H9 (cell line): ENCODE measurements at regions not wholly inside any gene's neighbourhood (a gene's known extent, or its start where the extent isn't known, plus 50 kb on each side); places are given as distances from the start of the nearest gene placed in this dataset.
A peak's percentile ranks its signal among the peaks of the same experiment; 100 is the strongest.

Source experiments
- DNase-seq: peaks from one replicate; pipeline ENCODE4 v3.0.0-alpha.2; 2017
- H2AFZ ChIP-seq: one replicate; pipeline ENCODE4 v1.6.1; 2013; ENCODE audit warnings: mild to moderate bottlenecking, low read length, control low read depth, moderate library complexity
- H2AK5ac ChIP-seq: 2 replicates; pipeline ENCODE4 v1.6.1; 2013; ENCODE audit warnings: low read length, control low read depth, mixed read lengths; ENCODE audit not compliant: insufficient read length
- H2BK120ac ChIP-seq: one replicate; pipeline ENCODE4 v1.6.1; 2013; ENCODE audit warnings: low read depth, mild to moderate bottlenecking, low read length, control low read depth, inconsistent platforms; ENCODE audit not compliant: poor library complexity, severe bottlenecking
- H2BK12ac ChIP-seq: 2 replicates; pipeline ENCODE4 v1.6.1; 2013; ENCODE audit warnings: low read length, control low read depth, mixed read lengths, low read depth; ENCODE audit not compliant: insufficient read length
- H2BK15ac ChIP-seq: 2 replicates; pipeline ENCODE4 v1.6.1; 2013; ENCODE audit warnings: low read depth, low read length, control low read depth
- H2BK20ac ChIP-seq: one replicate; pipeline ENCODE4 v1.6.1; 2013; ENCODE audit warnings: low read depth, mild to moderate bottlenecking, low read length, control low read depth, inconsistent platforms; ENCODE audit not compliant: poor library complexity, severe bottlenecking
- H2BK5ac ChIP-seq: 2 replicates; pipeline ENCODE4 v1.6.1; 2013; ENCODE audit warnings: low read length, control low read depth, mixed read lengths; ENCODE audit not compliant: insufficient read length
- H3K14ac ChIP-seq: 2 replicates; pipeline ENCODE4 v1.6.1; 2013; ENCODE audit warnings: low read length, control low read depth; ENCODE audit not compliant: insufficient read depth
- H3K18ac ChIP-seq: 2 replicates; pipeline ENCODE4 v1.6.1; 2013; ENCODE audit warnings: low read depth, mild to moderate bottlenecking, mixed read lengths, low read length, control low read depth; ENCODE audit not compliant: insufficient read length
- H3K23ac ChIP-seq: 2 replicates; pipeline ENCODE4 v1.6.1; 2013; ENCODE audit warnings: low read length, control low read depth, mixed read lengths, low read depth; ENCODE audit not compliant: insufficient read length
- H3K23me2 ChIP-seq: 2 replicates; pipeline ENCODE4 v1.6.1; 2013; ENCODE audit warnings: low read depth, mild to moderate bottlenecking, mixed read lengths, low read length, control low read depth; ENCODE audit not compliant: insufficient read length, poor library complexity, severe bottlenecking
- H3K27ac ChIP-seq: 2 replicates; pipeline ENCODE4 v1.5.1; 2013; ENCODE audit warnings: low read length, control low read depth, mixed read lengths, low read depth; ENCODE audit not compliant: insufficient read length
- H3K27me3 ChIP-seq: 2 replicates; pipeline ENCODE4 v1.6.1; 2013; ENCODE audit warnings: low read length, control low read depth, inconsistent platforms; ENCODE audit not compliant: insufficient read depth
- H3K4ac ChIP-seq: 2 replicates; pipeline ENCODE4 v1.6.1; 2013; ENCODE audit warnings: low read depth, mild to moderate bottlenecking, control low read depth, inconsistent platforms, low read length, moderate library complexity
- H3K4me1 ChIP-seq: 2 replicates; pipeline ENCODE4 v1.6.1; 2013; ENCODE audit warnings: low read length, control low read depth, inconsistent platforms; ENCODE audit not compliant: insufficient read depth
- H3K4me2 ChIP-seq: 2 replicates; pipeline ENCODE4 v1.6.1; 2013; ENCODE audit warnings: low read length, control low read depth, mixed read lengths; ENCODE audit not compliant: insufficient read length, insufficient read depth
- H3K56ac ChIP-seq: 2 replicates; pipeline ENCODE4 v1.6.1; 2013; ENCODE audit warnings: low read depth, mild to moderate bottlenecking, mixed read lengths, low read length, control low read depth; ENCODE audit not compliant: insufficient read length
- H3K79me1 ChIP-seq: 2 replicates; pipeline ENCODE4 v1.6.1; 2013; ENCODE audit warnings: low read depth, mild to moderate bottlenecking, moderate library complexity, low read length, control low read depth, inconsistent platforms; ENCODE audit not compliant: insufficient read depth, poor library complexity, severe bottlenecking
- H3K79me2 ChIP-seq: 2 replicates; pipeline ENCODE4 v1.6.1; 2013; ENCODE audit warnings: low read length, control low read depth, inconsistent platforms; ENCODE audit not compliant: insufficient read depth
- H3K9ac ChIP-seq: 2 replicates; pipeline ENCODE4 v1.6.1; 2013; ENCODE audit warnings: low read length, control low read depth, mixed read lengths; ENCODE audit not compliant: insufficient read length; ENCODE audit errors: extremely low read depth
- H3K9me3 ChIP-seq: one replicate; pipeline ENCODE4 v1.6.1; 2013; ENCODE audit warnings: low read depth, low read length, inconsistent platforms; ENCODE audit not compliant: control insufficient read depth
- H3T11ph ChIP-seq: one replicate; pipeline ENCODE4 v1.6.1; 2013; ENCODE audit warnings: mild to moderate bottlenecking, low read length, control low read depth, inconsistent platforms
- H4K20me1 ChIP-seq: one replicate; pipeline ENCODE4 v1.6.1; 2013; ENCODE audit not compliant: control insufficient read depth, insufficient read length, insufficient read depth
- H4K5ac ChIP-seq: 2 replicates; pipeline ENCODE4 v1.6.1; 2013; ENCODE audit warnings: low read depth, mild to moderate bottlenecking, mixed read lengths, low read length, control low read depth; ENCODE audit not compliant: insufficient read length
- H4K8ac ChIP-seq: replicated peaks from 2 replicates; pipeline ENCODE4 v1.6.1; 2013; ENCODE audit warnings: low read length, control low read depth, mixed read lengths, low read depth; ENCODE audit not compliant: insufficient read length
- H4K91ac ChIP-seq: 2 replicates; pipeline ENCODE4 v1.6.1; 2013; ENCODE audit warnings: low read depth, mild to moderate bottlenecking, moderate library complexity, mixed read lengths, low read length, control low read depth; ENCODE audit not compliant: insufficient read length
- H3K27ac Mint-ChIP-seq, 3 experiments: 2 replicates in 2 of 3; 3 replicates in 1 of 3; pipeline ENCODE4 v1.8.0; 2020 to 2021; ENCODE audit warnings: mixed read lengths in 3 of 3, mild to moderate bottlenecking in 1 of 3, moderate library complexity in 1 of 3
- H3K27me3 Mint-ChIP-seq: 2 replicates; pipeline ENCODE4 v1.8.0; 2021; ENCODE audit warnings: low read depth, mild to moderate bottlenecking, moderate library complexity, mixed read lengths
- H3K36me3 Mint-ChIP-seq, 3 experiments: 2 replicates in 2 of 3; 3 replicates in 1 of 3; pipeline ENCODE4 v1.8.0; 2020 to 2021; ENCODE audit warnings: low read depth in 3 of 3, mixed read lengths in 3 of 3; ENCODE audit not compliant: insufficient read depth in 1 of 3
- H3K4me1 Mint-ChIP-seq, 2 experiments: 2 replicates each; pipeline ENCODE4 v1.8.0; 2020; ENCODE audit warnings: mixed read lengths in 2 of 2
- H3K4me3 Mint-ChIP-seq, 2 experiments: 2 replicates in 1 of 2; 3 replicates in 1 of 2; pipeline ENCODE4 v1.8.0; 2020 to 2021; ENCODE audit warnings: mild to moderate bottlenecking in 2 of 2, mixed read lengths in 2 of 2, moderate library complexity in 1 of 2
- H3K9me3 Mint-ChIP-seq, 2 experiments: 2 replicates in 1 of 2; 3 replicates in 1 of 2; pipeline ENCODE4 v1.8.0; 2020; ENCODE audit warnings: mild to moderate bottlenecking in 2 of 2, mixed read lengths in 2 of 2, moderate library complexity in 1 of 2
- CTCF ChIP-seq: fragments of 200-600 bp; sonication (generic); conservative IDR thresholded peaks from 3 replicates; pipeline ENCODE4 v1.8.0; 2021; ENCODE audit warnings: antibody characterized with exemption, mild to moderate bottlenecking
- WGBS: extraction: QIAGEN DNeasy Blood & Tissue Kit; methylation state at CpG from one replicate; pipeline ENCODE4 v1.1.7; 2013; ENCODE audit warnings: missing lambda C conversion rate, low lambda C conversion rate, mixed read lengths; ENCODE audit not compliant: insufficient read length; ENCODE audit errors: extremely low coverage; 5-methylcytosine and 5-hydroxymethylcytosine counted together

DNA sequence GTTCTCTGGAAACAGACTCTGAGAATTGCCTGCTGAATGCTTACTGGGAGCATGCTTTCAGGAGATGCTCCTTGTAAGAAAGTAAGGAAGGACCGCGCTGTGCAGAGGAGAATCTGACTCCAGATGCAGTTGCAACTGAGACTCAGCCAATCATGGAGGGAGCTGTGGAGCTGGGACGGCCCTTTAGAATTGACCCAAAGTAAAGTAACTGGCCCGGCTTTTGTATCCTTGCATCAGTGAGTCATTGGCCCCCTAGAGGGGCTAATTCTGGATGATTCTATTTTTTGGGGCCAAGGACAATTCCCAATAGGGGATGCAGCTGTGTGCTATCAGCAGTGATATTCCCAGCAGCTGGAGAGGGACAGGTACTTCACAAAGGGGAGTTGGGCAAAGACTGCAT, 170.4 kb downstream of the PTEN start:
- H4K8ac ChIP-seq, result no peak overlapping the region
- H3K79me1 ChIP-seq, result no peaks in the 10 kb centered on the region
- H3K4me1 ChIP-seq, result no peaks in the 10 kb centered on the region
- no peak overlapping the region for H2BK20ac ChIP-seq
- no peaks in the 10 kb centered on the region for H3K27me3 ChIP-seq
- H2BK12ac ChIP-seq, result no peak overlapping the region
- no CpG with 5 or more reads among the region's 4 CpGs for WGBS
- no peak overlapping the region for H3T11ph ChIP-seq
- no peak overlapping the region for H3K56ac ChIP-seq
- no peak overlapping the region for H4K91ac ChIP-seq
- no peaks in the 10 kb centered on the region for H3K79me2 ChIP-seq
- H2BK15ac ChIP-seq, result no peak overlapping the region
- Mint-ChIP-seq H3K27me3 (no peaks in the 10 kb centered on the region), H3K36me3 (no peaks in the 10 kb centered on the region), H3K4me1 (peaks cover 0 to 7% of the 10 kb centered on the region in 2 experiments; a peak in 2 of 4 replicates), H3K9me3 (no peaks in the 10 kb centered on the region), H3K4me3 (no peak overlapping the region), H3K27ac (no peak overlapping the region)
- H3K14ac ChIP-seq, result no peak overlapping the region
- H3K18ac ChIP-seq, result no peak overlapping the region
- H2AK5ac ChIP-seq, result no peak overlapping the region
- TF ChIP-seq CTCF, result no peak; the same call in 2 of the 3 replicates
- peak; percentile 44 for DNase-seq
- H3K9me3 ChIP-seq, result no peaks in the 10 kb centered on the region
- no peak overlapping the region for H2AFZ ChIP-seq
- H4K20me1 ChIP-seq, result no peaks in the 10 kb centered on the region
- H3K9ac ChIP-seq, result no peak overlapping the region
- H3K4me2 ChIP-seq, result no peak overlapping the region
- H2BK5ac ChIP-seq, result no peak overlapping the region
- H3K23ac ChIP-seq, result no peak overlapping the region
- H3K4ac ChIP-seq, result no peak overlapping the region
- H3K23me2 ChIP-seq, result no peaks in the 10 kb centered on the region
- H2BK120ac ChIP-seq, result no peak overlapping the region
- no peak overlapping the region for H3K27ac ChIP-seq
- H4K5ac ChIP-seq, result no peak overlapping the region
